RWPE1 (cell line): ENCODE measurements at regions not wholly inside any gene's neighbourhood (a gene's known extent, or its start where the extent isn't known, plus 50 kb on each side); places are given as distances from the start of the nearest gene placed in this dataset.
"Not testable (repeated sequence)": the region's sequence is repeated elsewhere in the genome, so short reads cannot be mapped to it uniquely, and the experiment has no call there.

Source experiments
- CTCF ChIA-PET: fragments of 350-600 bp; sonication (Branson Sonifier 250); formaldehyde crosslinking; extraction: SDS; loops from one replicate; lab custom pipeline; 2021; lab: Yijun Ruan, JAX
- POLR2A ChIA-PET: fragments of 400-600 bp; formaldehyde crosslinking; extraction: SDS; loops from one replicate; lab custom pipeline; 2020; ENCODE audit warnings: antibody characterized with exemption; ENCODE audit not compliant: low non-redundant PET; lab: Yijun Ruan, JAX
- DNase-seq: peaks from one replicate; pipeline ENCODE4 v3.0.0; 2012; ENCODE audit warnings: low spot score
- H3K27ac ChIP-seq: fragments of 450-650 bp; 2 replicates; pipeline ENCODE4 v1.5.1; 2017
- CTCF ChIP-seq: fragments of 450-650 bp; conservative IDR thresholded peaks from 2 replicates; pipeline ENCODE4 v1.5.1; 2017; ENCODE audit warnings: low read depth, mild to moderate bottlenecking

- no peak for TF ChIP-seq CTCF
- no peak for DNase-seq
- ChIA-PET CTCF (no interaction called here), POLR2A (no interaction called here)
- no peak overlapping the region for H3K27ac ChIP-seq
These were observed 157.1 kb upstream of the CLNK start for GRCh38 chr4:10841697-10842096.

GRCh38 chr4:10837151-10837550, 152.6 kb upstream of the CLNK start:
- no peak overlapping the region for H3K27ac ChIP-seq
- POLR2A ChIA-PET, result no interaction called here
- TF ChIP-seq CTCF, result no peak

GRCh38 chr4:10832806-10833628, 148.4 kb upstream of the CLNK start:
- POLR2A ChIA-PET, result no interaction called here
- CTCF ChIA-PET, result no interaction called here
- no peak for TF ChIP-seq CTCF
- DNase-seq, result no peak
- H3K27ac ChIP-seq, result no peak overlapping the region

More at GRCh38 chr4:10837151-10837550, 152.6 kb upstream of the CLNK start:
- no peak for DNase-seq
- CTCF ChIA-PET, result no interaction called here

- no peak overlapping the region for H3K27ac ChIP-seq
- ChIA-PET POLR2A (no interaction called here), CTCF (interaction anchor here (0.6 kb wide), 1 partner anchor 105 kb away, joined by 4 read pairs; no protein-coding TSS in a partner anchor)
- DNase-seq, result no peak
- no peak for TF ChIP-seq CTCF
These were observed 147.3 kb upstream of the CLNK start for GRCh38 chr4:10831727-10832408.

- CTCF ChIA-PET, H3K27ac ChIP-seq, DNase-seq, POLR2A ChIA-PET: not testable (repeated sequence)
These were observed 144.5 kb upstream of the CLNK start for GRCh38 chr4:10828918-10829538.

GRCh38 chr4:10821826-10822225, 137.3 kb upstream of the CLNK start:
- no peak overlapping the region for H3K27ac ChIP-seq
- ChIA-PET CTCF (no interaction called here), POLR2A (no interaction called here)
- TF ChIP-seq CTCF, result no peak
- DNase-seq, result no peak
